GM23248 (cell line): ENCODE measurements at regions not wholly inside any gene's neighbourhood (a gene's known extent, or its start where the extent isn't known, plus 50 kb on each side); places are given as distances from the start of the nearest gene placed in this dataset.
"Not testable (repeated sequence)": the region's sequence is repeated elsewhere in the genome, so short reads cannot be mapped to it uniquely, and the experiment has no call there.

ENCODE experiments used
- DNase-seq: peaks from one replicate; pipeline ENCODE4 v3.0.0-alpha.2; 2015
- H2AFZ ChIP-seq: fragments of 200-600 bp; sonication (generic); 2 replicates; pipeline ENCODE4 v1.6.1; 2016; ENCODE audit warnings: antibody characterized with exemption
- H3F3A ChIP-seq: fragments of 200-600 bp; sonication (generic); 2 replicates; pipeline ENCODE4 v1.6.1; 2016; ENCODE audit warnings: mild to moderate bottlenecking, antibody characterized with exemption, mixed run types; ENCODE audit not compliant: insufficient read depth
- H3K27ac ChIP-seq: fragments of 200-600 bp; sonication (generic); 2 replicates; pipeline ENCODE4 v1.5.1; 2016; ENCODE audit warnings: mild to moderate bottlenecking
- H3K27me3 ChIP-seq: fragments of 200-600 bp; sonication (generic); replicated peaks from 2 replicates; pipeline ENCODE4 v1.6.1; 2016; ENCODE audit warnings: mild to moderate bottlenecking; ENCODE audit not compliant: insufficient read depth
- H3K36me3 ChIP-seq: fragments of 200-600 bp; sonication (generic); 2 replicates; pipeline ENCODE4 v1.6.1; 2016; ENCODE audit warnings: low read depth, mild to moderate bottlenecking
- H3K4me1 ChIP-seq: fragments of 200-600 bp; sonication (generic); 2 replicates; pipeline ENCODE4 v1.6.1; 2016; ENCODE audit warnings: mild to moderate bottlenecking; ENCODE audit not compliant: insufficient read depth
- H3K4me2 ChIP-seq: fragments of 200-600 bp; sonication (generic); one replicate; pipeline ENCODE4 v1.6.1; 2016; ENCODE audit warnings: mild to moderate bottlenecking; ENCODE audit not compliant: unreplicated experiment
- H3K4me3 ChIP-seq: fragments of 200-600 bp; sonication (generic); 2 replicates; pipeline ENCODE4 v1.5.1; 2016; ENCODE audit warnings: mild to moderate bottlenecking
- H3K79me2 ChIP-seq: fragments of 200-600 bp; sonication (generic); 2 replicates; pipeline ENCODE4 v1.6.1; 2016; ENCODE audit warnings: mild to moderate bottlenecking; ENCODE audit not compliant: insufficient read depth
- H3K9ac ChIP-seq: fragments of 200-600 bp; sonication (generic); 2 replicates; pipeline ENCODE4 v1.6.1; 2016; ENCODE audit warnings: mild to moderate bottlenecking
- H3K9me2 ChIP-seq: fragments of 200-600 bp; sonication (generic); 2 replicates; pipeline ENCODE4 v1.6.1; 2016; ENCODE audit warnings: mixed run types, mild to moderate bottlenecking, moderate library complexity; ENCODE audit not compliant: insufficient read depth
- H3K9me3 ChIP-seq: fragments of 200-600 bp; sonication (generic); one replicate; pipeline ENCODE4 v1.6.1; 2017; ENCODE audit warnings: low read depth
- H4K20me1 ChIP-seq: fragments of 200-600 bp; sonication (generic); 2 replicates; pipeline ENCODE4 v1.6.0; 2016; ENCODE audit not compliant: insufficient read depth
- EZH2 ChIP-seq: fragments of 200-600 bp; sonication (generic); IDR thresholded peaks from 2 replicates; pipeline ENCODE4 v1.6.1; 2018; ENCODE audit warnings: antibody characterized with exemption, mild to moderate bottlenecking; ENCODE audit not compliant: insufficient read depth, poor library complexity, severe bottlenecking
- EZH2phosphoT487 ChIP-seq: fragments of 200-600 bp; sonication (generic); IDR thresholded peaks from 2 replicates; pipeline ENCODE4 v1.6.1; 2018; ENCODE audit warnings: antibody characterized with exemption, moderate library complexity, mild to moderate bottlenecking, low read depth; ENCODE audit not compliant: insufficient read depth
- WGBS, 2 experiments: methylation state at CpG; one replicate each; pipeline ENCODE4 v1.1.6; 2015 to 2017; ENCODE audit warnings: low lambda C conversion rate in 2 of 2, low coverage in 1 of 2; ENCODE audit errors: missing lambda C conversion rate in 2 of 2; 5-methylcytosine and 5-hydroxymethylcytosine counted together
- in situ Hi-C: fragments of 300-500 bp; cut with MboI; formaldehyde crosslinking; loops from 2 replicates; pipeline ENCODE4 v1.15.0; 2020

DNA sequence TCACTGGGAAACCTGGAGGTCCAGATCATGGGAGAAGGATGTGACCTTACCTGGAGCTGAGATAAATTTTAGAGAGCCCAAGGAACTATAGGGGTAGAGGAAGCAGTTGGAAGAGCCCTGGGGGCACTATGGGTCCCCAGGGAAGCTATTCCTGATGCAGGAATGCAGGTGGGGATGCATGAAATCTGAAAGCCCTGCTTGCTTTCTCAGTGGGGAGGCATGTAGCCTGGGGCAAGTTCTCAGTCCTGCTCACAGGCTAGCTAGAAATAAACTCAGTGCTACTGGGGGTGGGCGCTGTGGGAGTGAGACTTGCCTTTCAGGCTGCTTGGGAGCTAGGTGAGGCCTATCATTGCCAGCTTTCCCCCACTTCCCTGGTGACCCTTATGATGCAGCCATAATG, 499.7 kb downstream of the PTH2R start:
- no peak for DNase-seq
- no peak for TF ChIP-seq EZH2phosphoT487
- no peak for TF ChIP-seq EZH2

DNA sequence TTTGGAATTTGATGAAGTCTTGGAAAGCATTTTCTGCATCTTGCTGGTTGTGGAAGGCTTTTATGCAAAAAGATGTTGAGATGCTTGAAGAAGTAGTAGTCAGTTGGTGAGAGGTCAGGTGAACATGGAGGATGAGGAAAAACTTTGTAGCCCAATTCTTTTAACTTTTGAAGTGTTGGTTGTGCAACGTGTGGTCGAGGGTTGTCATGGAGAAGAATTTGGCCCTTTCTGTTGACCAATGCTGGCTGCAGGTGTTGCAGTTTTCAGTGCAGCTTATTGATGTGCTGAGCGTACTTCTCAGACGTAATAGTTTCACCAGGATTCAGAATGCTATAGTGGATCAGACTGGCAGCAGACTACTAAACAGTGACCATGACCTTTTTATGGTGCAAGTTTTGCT, 508.4 kb upstream of the MAP2 start:
- no peaks in the 10 kb centered on the region for H3K9me3 ChIP-seq
- H3K4me1 ChIP-seq, result no peaks in the 10 kb centered on the region
- no peaks in the 10 kb centered on the region for H3F3A ChIP-seq
- H3K9ac ChIP-seq, result no peak overlapping the region
- 23 to 45% methylated on average over 4 of the region's 4 CpGs for WGBS, 2 experiments
- TF ChIP-seq EZH2 (no peak), EZH2phosphoT487 (no peak)
- no peaks in the 10 kb centered on the region for H3K9me2 ChIP-seq
- in situ Hi-C loops, result no loop called here
- H2AFZ ChIP-seq, result no peak overlapping the region
- no peak overlapping the region for H3K4me2 ChIP-seq
- no peaks in the 10 kb centered on the region for H3K36me3 ChIP-seq
- H3K27me3 ChIP-seq, result no peaks in the 10 kb centered on the region
- H3K27ac ChIP-seq, result no peak overlapping the region
- H4K20me1 ChIP-seq, result no peaks in the 10 kb centered on the region
- no peak overlapping the region for H3K4me3 ChIP-seq
- no peaks in the 10 kb centered on the region for H3K79me2 ChIP-seq
- DNase-seq, result no peak

More for the DNA sequence above, 499.7 kb downstream of the PTH2R start:
- no peak overlapping the region for H3K27ac ChIP-seq
- no peaks in the 10 kb centered on the region for H4K20me1 ChIP-seq
- H3K9ac ChIP-seq, result no peak overlapping the region
- H3K36me3 ChIP-seq, result no peaks in the 10 kb centered on the region
- H3K9me3 ChIP-seq, result no peaks in the 10 kb centered on the region
- in situ Hi-C loops, result no loop called here
- H3K27me3 ChIP-seq, result no peaks in the 10 kb centered on the region
- no peaks in the 10 kb centered on the region for H3F3A ChIP-seq
- H3K4me3 ChIP-seq, result no peak overlapping the region
- no peaks in the 10 kb centered on the region for H3K9me2 ChIP-seq
- no peak overlapping the region for H3K4me2 ChIP-seq
- H3K79me2 ChIP-seq, result no peaks in the 10 kb centered on the region
- no peaks in the 10 kb centered on the region for H3K4me1 ChIP-seq
- WGBS, 2 experiments, result 36 to 44% methylated on average over 1 of the region's 1 CpG
- no peak overlapping the region for H2AFZ ChIP-seq

DNA sequence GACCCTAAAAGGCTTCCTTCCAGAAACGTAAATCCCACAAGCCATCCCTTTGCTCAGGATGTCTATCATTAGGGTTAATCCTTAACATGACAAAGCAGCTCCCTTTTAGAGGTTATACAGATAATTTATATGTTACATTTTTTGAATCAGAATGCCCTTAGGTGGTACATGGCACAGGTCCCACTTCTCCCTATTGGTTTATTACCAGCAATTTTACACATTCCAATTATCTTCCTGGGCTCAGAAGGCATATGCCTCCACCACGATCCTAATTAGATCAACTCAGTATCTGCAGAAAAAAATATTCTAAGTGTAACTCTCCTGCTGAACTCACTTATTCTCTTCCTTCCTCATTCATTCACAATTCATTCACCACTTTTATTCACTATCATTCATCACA, 507.0 kb upstream of the MAP2 start:
- no peaks in the 10 kb centered on the region for H3K9me2 ChIP-seq
- H3K79me2 ChIP-seq, result no peaks in the 10 kb centered on the region
- H3K4me2 ChIP-seq, result no peak overlapping the region
- TF ChIP-seq EZH2, result no peak
- no peak for TF ChIP-seq EZH2phosphoT487
- H3K4me3 ChIP-seq, result no peak overlapping the region
- H3K27me3 ChIP-seq, result no peaks in the 10 kb centered on the region
- no peak for DNase-seq
- H3F3A ChIP-seq, result no peaks in the 10 kb centered on the region
- H3K9ac ChIP-seq, result no peak overlapping the region
- no peak overlapping the region for H2AFZ ChIP-seq
- 13 to 14% methylated on average over 2 of the region's 2 CpGs for WGBS, 2 experiments
- no peaks in the 10 kb centered on the region for H3K4me1 ChIP-seq
- in situ Hi-C loops, result no loop called here
- no peaks in the 10 kb centered on the region for H4K20me1 ChIP-seq
- H3K36me3 ChIP-seq, result no peaks in the 10 kb centered on the region
- H3K27ac ChIP-seq, result no peak overlapping the region
- no peaks in the 10 kb centered on the region for H3K9me3 ChIP-seq

DNA sequence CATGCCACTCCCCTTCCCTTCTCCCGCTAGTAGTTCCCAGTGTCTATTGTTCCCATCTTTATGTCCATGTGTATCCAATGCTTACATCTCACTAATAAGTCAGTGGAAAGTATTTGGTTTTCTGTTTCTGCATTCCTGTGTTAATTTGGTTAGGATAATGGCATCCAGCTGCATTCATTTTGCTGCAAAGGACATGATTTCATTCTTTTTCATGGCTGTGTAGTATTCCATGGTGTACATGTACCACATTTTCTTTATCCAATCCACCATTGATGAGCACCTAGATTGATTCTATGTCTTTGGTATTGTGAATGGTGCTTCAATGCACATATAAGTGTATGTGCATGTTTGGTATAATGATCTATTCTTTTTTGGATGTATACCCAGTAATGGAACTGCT, 502.5 kb upstream of the MAP2 start:
- H2AFZ ChIP-seq, H3K36me3 ChIP-seq, DNase-seq, H3K4me1 ChIP-seq, in situ Hi-C loops, H3K9me2 ChIP-seq, H3K27ac ChIP-seq, H3K9ac ChIP-seq, H4K20me1 ChIP-seq, H3K9me3 ChIP-seq, H3K4me3 ChIP-seq, H3F3A ChIP-seq, H3K27me3 ChIP-seq, H3K79me2 ChIP-seq, H3K4me2 ChIP-seq: not testable (repeated sequence)
- WGBS, 2 experiments, result 56 to 76% methylated on average over 1 of the region's 1 CpG

DNA sequence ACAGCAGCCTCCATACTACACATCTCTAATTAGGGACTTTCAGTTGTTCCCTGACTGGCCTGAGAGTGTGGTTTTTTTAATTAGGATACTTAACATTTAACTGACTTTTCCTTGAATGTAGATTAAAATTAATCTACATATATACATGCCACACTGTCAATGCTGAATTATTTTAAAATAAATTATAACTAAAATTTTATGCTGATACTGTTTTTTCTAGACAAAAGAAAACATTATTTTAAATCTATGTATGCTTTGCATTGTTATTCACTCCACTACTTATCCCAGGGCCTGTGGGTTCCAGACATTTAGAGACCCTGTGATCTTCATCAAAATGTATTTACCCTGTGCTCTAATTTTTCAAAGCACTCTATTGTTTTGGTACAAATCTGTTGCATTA, 496.0 kb upstream of the MAP2 start:
- no peak for DNase-seq
- Histone ChIP-seq H3K4me3 (no peak overlapping the region), H3K9me2 (no peaks in the 10 kb centered on the region), H2AFZ (no peak overlapping the region), H3K36me3 (no peaks in the 10 kb centered on the region), H3K4me2 (no peak overlapping the region), H4K20me1 (no peaks in the 10 kb centered on the region), H3K9ac (no peak overlapping the region), H3K4me1 (no peaks in the 10 kb centered on the region), H3K9me3 (no peaks in the 10 kb centered on the region), H3F3A (no peaks in the 10 kb centered on the region), H3K27me3 (no peaks in the 10 kb centered on the region), H3K79me2 (no peaks in the 10 kb centered on the region), H3K27ac (no peak overlapping the region)
- no peak for TF ChIP-seq EZH2phosphoT487
- TF ChIP-seq EZH2, result no peak
- in situ Hi-C loops, result no loop called here
